NOMO-1 treated with DMSO at 0.1 percent for 48 hours (cell line): ENCODE measurements at regions not wholly inside any gene's neighbourhood (a gene's known extent, or its start where the extent isn't known, plus 50 kb on each side); places are given as distances from the start of the nearest gene placed in this dataset.

Source experiments
- DNase-seq: peaks from one replicate; lab custom pipeline; 2025; ENCODE audit not compliant: unreplicated experiment; lab: John Stamatoyannopoulos, UW

DNA sequence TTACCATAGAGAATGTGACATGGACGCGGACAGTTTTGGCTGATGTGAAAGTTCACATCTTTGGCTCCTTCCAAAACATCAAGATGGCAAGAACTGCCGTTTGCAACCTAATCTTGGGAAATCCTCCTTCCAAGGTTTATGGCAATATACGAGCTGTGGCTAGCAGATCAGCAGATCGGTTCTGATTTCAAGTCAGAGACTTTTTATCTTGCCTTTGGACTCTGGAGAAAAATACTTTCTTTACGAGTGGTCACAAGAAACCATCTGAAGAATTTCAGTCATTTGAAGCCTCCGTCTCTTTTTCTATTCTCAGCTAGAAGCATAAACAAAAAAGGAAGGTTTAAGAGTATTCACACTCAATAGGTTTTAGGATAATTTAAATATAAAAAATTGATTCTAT lies 153.5 kb upstream of the MEIS2 start:
- DNase-seq, result no peak

DNA sequence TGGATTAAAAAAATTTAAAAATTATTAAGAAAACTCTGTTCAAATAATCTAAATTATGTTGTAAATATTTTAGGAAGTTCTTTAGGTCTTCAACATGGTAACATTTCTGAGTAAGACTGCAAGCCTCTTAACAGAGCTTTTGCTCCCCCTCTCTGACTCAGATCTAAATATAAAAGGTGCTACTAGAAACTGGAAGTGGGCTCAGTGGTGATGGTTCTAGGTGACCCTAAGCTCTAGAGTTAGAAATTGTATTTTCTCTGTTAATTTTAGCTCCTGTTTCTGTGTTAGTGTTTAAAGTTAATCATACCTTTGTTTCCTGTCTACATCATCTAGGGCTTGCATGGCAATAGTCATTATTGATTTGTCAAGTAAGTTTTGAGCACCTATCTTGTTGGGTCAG lies 159.9 kb upstream of the MEIS2 start:
- DNase-seq, result no peak

DNA sequence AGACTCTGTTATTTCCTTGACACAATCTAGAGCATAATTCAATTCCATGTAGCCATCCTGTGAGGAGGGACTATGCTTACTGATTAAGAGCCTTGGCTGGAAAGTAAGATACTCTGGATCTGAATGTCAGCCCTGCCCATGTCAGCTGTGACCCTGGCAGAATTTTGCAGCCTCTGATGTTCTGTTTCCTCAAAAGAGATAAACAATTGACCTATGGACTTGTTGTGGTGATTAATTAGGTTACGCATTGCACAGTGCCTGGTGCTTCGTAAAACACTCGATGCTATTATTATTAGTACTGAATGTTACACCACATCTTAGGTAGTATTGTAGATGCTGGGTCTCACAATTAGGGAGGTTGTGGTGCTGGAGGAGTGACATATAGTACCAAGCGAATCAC lies 161.3 kb upstream of the MEIS2 start:
- DNase-seq, result no peak

DNA sequence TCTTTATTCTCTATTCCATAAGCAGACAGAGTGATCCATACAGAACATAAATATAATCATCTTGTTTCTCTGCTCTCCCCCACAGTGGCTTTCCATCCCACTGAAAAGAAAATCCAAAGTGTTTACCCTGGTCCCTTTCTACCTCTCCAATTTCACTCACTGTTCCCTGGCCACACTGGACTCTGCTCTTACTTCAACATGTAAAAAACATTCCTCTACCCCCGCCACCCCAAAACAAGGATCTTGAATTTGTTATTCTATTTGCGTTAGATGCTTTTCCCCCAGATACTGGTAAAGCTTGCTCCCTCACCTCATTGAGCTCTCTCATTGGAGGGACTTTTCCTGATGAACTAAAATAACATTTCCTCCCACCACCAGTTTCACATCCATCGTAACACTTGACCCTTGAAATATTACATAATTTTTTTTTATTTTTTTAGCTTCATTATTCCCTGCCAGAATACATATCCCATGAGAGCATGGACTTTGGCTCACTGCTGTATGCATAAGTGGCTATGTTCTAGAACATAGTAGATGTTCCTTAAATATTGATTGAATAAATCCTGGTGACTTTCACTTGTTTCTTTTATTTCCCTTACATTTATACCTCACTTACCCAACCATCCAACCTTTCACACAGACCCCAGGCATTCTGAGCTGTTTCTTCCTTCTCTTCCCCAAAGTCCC lies 162.7 kb upstream of the MEIS2 start:
- no peak for DNase-seq

DNA sequence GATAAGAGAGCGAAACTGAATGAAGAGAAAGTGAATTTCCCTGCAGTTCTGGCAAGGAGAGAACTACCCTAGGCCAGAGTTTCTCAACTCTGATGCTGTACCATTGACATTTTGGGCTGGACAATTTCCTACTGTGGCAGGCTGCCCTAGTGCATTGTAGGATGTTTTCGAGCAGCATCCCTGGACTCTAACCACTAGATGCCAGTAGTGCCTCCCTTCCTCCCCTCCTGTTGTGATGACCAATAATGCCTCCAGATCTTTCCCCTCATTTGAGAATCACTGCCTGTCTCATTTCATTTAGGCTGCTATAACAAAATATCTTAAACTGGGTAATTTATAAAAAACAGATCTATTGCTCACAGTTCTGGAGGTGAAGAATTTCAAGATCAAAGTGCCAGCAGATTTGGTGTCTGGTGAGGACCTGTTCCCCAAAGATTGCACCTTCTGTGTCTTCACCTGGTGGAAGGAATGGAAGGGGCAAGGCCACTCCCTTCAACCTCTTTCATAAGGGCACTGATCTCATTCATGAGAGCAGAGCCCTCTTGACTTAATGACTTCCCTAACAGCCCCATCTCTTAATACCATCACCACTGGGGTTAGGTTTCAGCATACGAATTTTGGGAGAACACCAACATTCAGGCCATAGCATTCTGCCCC lies 188.9 kb upstream of the MEIS2 start:
- DNase-seq, result no peak

DNA sequence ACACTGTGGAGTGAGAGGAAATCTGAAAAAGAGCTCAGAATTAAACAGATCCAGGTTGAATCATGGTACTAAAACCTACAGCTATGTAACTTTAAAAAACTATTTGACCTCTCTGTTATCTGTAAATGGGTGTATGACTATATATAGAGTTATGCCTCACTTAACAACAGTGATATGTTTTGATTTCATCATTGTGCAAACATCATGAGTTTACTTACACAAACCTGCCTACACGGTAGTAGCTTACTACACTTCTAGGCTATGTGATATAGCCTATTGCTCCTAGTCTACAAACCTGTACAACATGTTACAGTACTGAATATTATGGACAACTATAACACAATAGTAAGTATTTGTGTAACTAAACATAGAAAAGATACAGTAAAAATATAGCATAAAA lies 191.6 kb upstream of the MEIS2 start:
- no peak for DNase-seq

DNA sequence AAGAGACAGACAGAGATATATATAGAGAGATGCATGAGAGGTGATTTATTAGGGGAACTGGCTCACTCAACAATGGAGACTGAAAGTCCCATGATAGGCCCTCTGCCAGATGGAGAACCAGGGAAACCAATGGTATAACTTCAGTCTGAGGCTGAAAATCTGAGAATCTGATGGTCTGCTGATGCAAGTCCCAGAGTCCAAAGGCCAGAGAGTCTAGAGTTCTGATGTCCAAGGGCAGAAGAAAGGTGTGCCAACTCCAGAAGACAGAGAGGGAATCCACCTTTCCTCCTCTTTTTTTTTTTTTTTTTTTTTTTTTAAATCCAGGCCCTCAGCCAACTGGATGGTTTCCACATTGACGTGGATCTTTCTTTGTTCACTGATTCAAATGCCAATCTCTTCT lies 197.9 kb upstream of the MEIS2 start:
- no peak for DNase-seq

DNA sequence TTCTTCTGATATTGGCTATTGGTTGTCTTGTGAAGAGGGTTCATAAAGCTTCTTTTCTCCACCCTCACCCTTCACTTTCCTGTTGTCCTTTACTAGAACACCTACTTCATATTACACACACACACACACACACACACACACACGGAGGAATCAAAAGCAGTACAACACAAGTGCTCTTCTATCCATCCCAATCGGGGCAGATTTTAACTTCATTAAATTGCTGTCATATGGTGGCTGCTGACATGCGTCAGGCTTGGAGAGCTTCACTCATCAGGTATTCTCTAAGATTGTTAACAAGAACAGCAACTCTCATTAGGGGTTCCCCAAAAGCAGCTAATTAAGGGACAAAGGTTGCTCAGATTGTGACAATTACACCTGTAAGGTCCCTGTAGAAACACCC lies 239.1 kb upstream of the MEIS2 start:
- DNase-seq, result no peak

DNA sequence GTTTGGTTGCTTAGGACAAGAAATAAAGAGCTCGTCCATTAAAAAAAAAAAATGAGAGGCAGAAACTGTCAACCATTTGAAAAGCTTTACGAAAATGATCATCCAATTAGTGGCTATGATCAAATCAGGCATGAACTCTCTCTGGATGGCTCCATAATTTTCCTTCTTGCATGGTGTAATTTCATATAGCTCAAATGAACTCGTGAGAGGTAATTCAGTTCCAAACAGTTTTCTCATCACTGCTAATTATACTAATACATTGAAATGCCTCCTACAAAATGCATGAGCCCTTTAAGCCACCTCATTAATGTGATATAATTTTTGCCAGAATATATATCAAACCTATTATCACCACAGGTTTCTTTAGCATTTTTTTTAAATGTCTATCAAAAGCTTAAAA lies 239.5 kb upstream of the MEIS2 start:
- DNase-seq, result no peak

DNA sequence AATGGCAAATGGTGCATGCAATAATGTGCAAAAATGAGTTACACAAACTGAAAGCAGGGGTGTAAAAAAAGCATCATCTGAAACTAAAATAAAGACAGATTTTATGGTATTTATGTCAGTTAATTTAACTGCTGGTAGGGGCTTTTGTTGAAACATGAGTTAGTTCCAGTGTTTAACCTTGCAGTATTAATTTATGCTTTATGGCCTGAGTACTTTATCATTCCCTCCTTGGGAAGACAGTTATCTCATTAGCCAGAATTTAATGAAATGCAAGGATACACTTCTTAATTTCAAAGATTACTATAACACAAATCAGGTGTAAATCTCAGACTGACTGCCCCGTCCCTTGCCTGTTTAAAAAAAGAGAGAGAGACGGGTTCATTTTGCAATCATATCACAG lies 240.1 kb upstream of the MEIS2 start:
- DNase-seq, result no peak

DNA sequence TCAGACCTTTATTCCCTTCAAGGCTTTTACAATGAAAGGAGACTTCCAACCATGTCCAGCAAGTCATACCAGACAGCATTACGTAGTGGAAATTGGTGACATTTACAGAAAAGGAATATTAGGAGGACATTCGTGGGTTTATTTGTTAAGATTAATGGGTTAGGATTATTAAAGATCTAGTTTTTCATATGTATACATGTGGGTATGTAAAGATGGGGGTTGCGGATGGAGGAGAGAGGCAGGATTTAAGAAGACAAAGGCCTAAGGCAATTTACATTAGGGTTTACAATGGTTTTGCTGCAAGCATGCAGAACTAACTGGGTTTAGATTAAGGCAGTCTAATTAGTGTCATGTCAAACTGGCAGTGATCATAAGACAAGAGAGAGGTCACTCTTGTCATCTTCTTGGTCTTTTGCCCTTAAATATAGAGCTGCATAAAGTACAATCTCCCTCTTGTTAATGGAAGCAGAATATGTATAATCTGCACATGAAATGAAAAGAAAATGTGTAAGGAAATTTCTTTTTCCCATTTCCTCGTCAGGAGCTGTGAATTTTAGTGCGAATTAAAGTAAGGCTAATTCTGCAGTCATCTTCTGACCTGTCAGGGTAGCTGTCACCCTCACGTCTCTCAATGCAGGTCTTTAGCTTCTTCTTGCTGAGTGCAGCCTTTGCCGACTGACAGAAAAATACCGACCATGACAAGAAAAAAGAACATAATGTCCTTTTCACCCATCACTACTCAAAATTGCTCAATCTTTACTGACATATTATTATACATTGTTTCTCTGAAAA lies 258.9 kb upstream of the MEIS2 start:
- no peak for DNase-seq

DNA sequence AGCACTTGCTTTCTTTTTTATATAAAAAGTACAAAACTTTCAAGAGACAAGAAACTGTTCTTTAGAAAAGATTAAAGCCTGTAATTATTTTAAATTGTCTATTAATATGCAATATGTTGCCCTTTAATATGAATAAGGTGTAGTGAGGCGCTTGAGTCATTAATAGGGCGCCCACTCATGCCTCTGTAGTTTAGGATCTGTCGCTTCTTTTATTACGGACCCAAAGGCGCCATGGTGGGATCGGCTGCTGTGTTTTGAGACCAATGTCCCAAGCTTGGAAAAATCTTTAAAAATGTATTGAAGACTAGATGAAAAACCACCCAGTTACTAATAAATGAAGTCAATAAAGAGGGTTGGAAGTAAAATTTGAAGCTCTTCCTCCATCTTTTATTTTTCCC lies 259.5 kb upstream of the MEIS2 start:
- DNase-seq, result no peak

DNA sequence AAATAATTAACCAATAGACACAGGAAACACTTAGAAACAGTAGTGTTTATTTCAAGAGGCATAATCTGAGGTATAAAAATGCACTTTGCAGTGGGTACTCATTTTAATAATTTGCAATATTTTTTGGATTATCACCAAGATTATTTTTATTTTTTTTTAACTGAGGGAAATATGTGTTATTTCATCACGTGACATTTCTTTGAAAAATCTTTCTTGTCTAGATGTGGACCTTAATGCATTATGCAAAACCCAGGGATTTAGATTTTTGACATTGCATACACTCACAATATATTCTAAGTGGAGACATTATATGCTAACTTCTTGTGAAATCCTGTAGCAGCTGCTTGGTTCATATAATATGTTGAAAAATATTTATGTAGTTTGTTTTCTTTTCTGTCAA lies 260.4 kb upstream of the MEIS2 start:
- no peak for DNase-seq

DNA sequence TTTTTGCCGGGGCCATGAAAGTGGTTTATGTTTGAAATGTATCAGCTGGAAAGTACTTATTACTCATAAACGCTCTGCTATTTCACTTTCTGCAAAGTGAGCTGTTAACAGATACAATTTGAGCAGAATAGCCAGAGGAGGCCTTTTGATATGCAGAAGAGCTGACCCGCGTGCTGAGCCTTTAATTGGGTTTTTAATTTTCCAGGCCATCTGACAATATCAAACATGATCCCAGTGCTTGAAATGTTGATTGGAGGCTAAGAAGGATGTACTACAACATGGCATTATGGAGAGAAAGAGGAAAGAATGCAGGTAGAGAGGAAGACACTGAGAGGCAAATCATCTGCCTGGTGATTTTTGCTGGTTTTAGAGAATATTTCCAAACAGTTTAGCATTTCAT lies 261.3 kb upstream of the MEIS2 start:
- DNase-seq, result no peak

DNA sequence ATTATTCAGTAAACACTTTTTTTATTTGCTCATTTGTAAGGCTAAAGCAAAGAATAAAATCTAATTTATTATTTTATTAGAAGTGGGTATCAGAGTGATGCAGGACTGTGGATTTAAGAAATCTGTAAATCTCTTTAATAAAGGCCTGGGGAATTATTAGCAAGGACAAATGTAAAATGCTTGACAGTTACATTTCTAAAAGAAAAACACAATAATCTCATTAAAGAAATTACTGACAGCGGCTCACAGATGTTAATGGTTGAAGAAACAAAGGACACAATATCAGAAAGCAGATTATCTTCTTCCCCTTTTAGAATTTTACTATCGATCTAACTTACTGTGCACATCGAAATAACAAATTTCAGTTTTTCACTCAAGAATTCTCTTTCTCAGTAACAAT lies 262.1 kb upstream of the MEIS2 start:
- no peak for DNase-seq

DNA sequence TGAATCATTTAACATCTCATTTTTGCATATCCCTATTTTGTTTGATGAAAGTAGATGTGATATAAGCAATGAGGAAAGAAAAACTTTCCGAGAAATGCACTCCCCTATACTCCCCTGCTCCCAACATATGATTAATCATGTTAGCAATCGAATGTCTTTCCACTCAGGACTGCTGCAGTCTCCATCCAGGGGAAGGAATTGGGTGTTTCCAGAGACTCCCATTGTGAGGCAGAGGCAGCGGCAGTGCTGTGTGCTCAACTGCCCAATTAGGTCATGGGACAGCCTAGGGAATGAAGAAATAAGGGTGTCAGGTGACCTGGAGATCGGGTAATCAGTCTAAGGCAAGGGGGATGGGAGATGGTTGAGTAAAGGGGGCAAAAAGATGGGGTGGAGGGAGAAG lies 268.6 kb upstream of the MEIS2 start:
- no peak for DNase-seq

DNA sequence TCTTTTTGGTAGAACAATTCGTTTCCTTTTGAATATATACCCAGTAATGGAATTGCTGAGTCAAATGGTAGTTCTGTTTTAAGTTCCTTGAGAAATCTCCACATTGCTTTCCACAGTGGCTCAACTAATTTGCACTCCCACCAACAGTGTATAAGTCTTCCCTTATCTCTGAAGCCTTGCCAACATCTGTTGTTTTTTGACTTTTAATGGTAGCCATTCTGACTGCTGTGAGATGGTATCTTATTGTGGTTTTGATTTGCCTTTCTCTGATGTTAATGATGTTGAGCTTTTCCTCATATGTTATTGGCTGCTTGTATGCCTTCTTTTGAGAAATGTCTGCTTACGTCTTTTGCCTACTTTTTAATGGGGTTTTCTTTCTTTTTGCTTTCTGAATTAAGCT lies 270.6 kb upstream of the MEIS2 start:
- DNase-seq, result no peak

DNA sequence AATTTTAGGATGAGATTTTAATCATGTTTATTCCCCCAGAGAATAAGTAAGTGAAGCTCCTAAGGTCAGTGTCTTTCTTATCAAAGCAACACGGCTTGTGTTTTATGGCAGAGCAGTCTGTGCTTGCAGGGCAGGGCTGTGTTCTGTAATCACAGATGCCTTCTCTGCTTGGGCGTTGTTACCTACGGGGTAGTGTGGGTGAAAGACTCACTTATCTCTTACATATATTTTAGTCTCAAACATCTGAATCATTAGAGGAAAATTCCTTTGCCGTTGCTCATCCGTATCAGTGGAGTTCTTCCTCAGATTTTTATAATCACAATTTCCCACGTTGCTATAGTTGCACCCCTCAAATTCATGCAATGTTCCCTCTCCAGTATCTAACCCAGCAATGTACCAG lies 271.7 kb upstream of the MEIS2 start:
- DNase-seq, result no peak

DNA sequence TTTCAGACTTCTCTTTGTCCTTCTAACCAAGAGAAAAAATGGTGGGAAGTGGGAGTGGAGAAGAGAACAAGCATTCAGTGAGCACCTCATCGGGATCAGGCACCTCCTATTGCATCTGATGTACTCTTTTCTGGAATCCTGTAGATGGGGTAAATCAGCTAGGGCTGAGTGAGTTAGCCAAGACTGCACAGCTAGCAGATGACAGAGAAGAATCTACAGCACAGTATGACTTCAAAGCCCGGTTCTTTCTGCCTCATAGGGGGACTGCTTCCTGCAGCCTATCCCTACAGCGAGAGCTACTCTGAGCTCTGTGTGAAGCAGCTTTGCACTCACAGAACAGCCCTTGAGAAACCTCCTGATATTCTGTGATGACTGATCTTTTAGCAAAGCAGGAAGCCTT lies 275.2 kb upstream of the MEIS2 start:
- DNase-seq, result no peak

DNA sequence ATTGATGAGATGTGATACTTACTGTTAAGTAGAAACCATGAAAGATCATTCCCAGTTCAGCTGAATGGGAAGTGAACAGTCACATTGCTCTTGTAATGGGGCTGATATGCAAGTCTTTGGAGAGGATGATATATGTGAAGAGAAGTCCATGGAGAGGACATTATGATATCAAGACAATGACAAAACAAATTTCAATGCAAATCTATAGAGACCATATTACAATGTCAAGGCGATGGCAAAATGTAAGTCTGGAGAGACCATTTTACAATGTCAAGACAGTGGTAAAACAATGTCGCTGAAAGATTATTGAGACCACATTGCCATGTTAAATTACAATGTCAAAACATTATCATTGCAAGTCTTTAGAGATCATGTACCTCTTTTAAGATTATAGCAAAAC lies 277.1 kb upstream of the MEIS2 start:
- DNase-seq, result no peak

DNA sequence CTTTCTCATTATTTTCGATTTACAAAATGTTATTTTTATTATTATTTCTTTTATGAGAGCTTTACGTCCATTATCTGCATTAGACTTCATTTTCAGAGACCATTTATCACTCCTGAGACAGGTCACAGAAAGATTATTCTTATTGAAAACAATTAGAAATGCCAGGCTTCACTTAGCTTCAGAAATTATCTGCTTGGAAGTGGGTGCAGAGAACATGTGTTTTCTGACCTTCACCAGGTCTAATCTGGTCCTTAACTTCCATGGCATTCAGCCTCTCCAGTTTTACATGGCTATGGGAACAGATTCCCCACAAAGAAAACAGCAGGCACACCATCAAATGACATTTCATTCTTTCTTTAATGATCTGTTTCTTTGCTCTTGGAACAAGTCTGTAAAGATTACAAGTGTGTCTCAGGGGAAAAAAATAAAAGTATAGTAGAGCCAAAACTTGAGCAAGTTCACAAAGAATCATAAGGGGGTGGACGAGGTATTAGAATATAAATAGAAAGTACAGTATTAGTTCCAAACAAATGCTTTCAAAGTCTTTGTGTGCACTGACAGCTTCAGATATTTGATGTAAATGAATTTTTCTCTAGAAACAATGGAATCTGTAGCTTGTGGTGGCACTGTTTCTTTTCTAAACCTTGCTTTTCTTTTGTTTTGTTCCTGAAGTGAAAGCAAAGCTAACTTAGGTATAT lies 294.2 kb upstream of the MEIS2 start:
- no peak for DNase-seq

DNA sequence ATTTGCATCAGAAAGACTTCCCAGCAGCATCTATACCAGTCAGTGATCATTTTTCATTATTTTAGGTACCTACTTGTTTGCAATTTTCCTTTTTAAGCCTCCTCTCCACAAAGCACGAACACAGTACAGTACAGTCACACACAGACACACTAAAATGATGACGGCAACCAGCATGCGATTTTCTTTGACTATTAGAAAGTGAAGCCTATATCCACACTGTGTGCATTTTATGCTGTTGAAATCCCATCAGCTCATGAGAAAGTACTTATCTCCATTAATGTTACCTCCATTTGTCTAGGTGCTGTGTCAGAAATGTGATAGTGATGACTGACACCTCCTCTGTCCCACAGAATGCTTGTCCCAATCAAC lies 294.7 kb upstream of the MEIS2 start:
- no peak for DNase-seq
